Esophagus squamous epithelium (tissue), 4 donors: ENCODE measurements at regions not wholly inside any gene's neighbourhood (a gene's known extent, or its start where the extent isn't known, plus 50 kb on each side); places are given as distances from the start of the nearest gene placed in this dataset.

ENCODE experiments used
- POLR2A ChIP-seq, 4 donors: fragments of 450-650 bp; IDR thresholded peaks; one replicate each; pipeline ENCODE4 v1.6.1; 2017; ENCODE audit warnings: antibody characterized with exemption in 4 of 4, mild to moderate bottlenecking in 4 of 4, moderate library complexity in 3 of 4
- TF ChIP-seq, protein P1 (sequence below), 6 experiments: fragments of 450-650 bp in 4 of 6; fragments of 200-600 bp in 2 of 6; sonication (generic) in 2 of 6; IDR thresholded peaks; one replicate each; pipeline ENCODE4 v1.5.1; 2016 to 2019; ENCODE audit warnings: antibody characterized with exemption in 6 of 6, mild to moderate bottlenecking in 4 of 6, moderate library complexity in 4 of 6

DNA sequence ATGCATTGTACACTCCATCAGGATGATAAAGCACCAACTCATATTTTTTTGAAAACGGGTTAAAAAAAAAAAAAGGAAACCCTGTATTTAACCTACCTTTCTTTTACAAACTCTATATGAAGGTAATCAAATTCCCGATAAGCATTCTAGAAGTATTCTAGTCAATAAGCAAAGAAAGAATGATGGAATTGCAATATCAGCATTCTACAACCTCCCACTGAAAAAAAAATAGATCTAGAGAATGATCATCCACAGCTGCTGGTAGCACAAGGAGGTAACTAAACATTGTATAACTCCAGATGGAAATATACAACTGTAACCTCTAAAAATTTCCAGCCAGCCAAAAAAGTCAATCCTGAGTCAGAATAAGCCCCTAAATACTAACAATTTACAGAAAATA, 95.3 kb upstream of the DCC start:
- no peak for TF ChIP-seq POLR2A (IDR thresholded peaks at IDR 0.05)
- TF ChIP-seq, protein P1, sequence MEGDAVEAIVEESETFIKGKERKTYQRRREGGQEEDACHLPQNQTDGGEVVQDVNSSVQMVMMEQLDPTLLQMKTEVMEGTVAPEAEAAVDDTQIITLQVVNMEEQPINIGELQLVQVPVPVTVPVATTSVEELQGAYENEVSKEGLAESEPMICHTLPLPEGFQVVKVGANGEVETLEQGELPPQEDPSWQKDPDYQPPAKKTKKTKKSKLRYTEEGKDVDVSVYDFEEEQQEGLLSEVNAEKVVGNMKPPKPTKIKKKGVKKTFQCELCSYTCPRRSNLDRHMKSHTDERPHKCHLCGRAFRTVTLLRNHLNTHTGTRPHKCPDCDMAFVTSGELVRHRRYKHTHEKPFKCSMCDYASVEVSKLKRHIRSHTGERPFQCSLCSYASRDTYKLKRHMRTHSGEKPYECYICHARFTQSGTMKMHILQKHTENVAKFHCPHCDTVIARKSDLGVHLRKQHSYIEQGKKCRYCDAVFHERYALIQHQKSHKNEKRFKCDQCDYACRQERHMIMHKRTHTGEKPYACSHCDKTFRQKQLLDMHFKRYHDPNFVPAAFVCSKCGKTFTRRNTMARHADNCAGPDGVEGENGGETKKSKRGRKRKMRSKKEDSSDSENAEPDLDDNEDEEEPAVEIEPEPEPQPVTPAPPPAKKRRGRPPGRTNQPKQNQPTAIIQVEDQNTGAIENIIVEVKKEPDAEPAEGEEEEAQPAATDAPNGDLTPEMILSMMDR (IDR thresholded peaks at IDR 0.05) = no peak
